ENCODE measurements at regions not wholly inside any gene's neighbourhood (a gene's known extent, or its start where the extent isn't known, plus 50 kb on each side); places are given as distances from the start of the nearest gene placed in this dataset.

- H2AFZ ChIP-seq (ENCODE audit: low read depth, low read length, severe bottlenecking) = no peak overlapping the region
- H3F3A ChIP-seq (ENCODE audit: insufficient read depth) = no peaks in the 10 kb centered on the region
- no peaks in the 10 kb centered on the region for H4K20me1 ChIP-seq (ENCODE audit: low read depth, low read length)
- H3K9me2 ChIP-seq (replicated peaks; ENCODE audit: insufficient read depth, low read length) = no peaks in the 10 kb centered on the region
- no peaks in the 10 kb centered on the region for H3K27me3 ChIP-seq (ENCODE audit: low read length)
- no peak overlapping the region for H3K27ac ChIP-seq (ENCODE audit: low read depth, low read length)
- no peaks in the 10 kb centered on the region for H3K79me2 ChIP-seq (ENCODE audit: insufficient read depth, low read length)
- H3K4me3 ChIP-seq (ENCODE audit: insufficient read depth, low read length, poor library complexity, severe bottlenecking) = no peak overlapping the region
- no peak for TF ChIP-seq CTCF (IDR thresholded peaks at IDR 0.05; ENCODE audit: insufficient read depth, low read length, poor library complexity, severe bottlenecking)
- TF ChIP-seq EZH2phosphoT487 (conservative IDR thresholded peaks at IDR 0.05; ENCODE audit: low read length) = no peak
- H3K4me2 ChIP-seq (ENCODE audit: low read depth, low read length, poor library complexity, severe bottlenecking) = no peak overlapping the region
- no peaks in the 10 kb centered on the region for H3K36me3 ChIP-seq (ENCODE audit: low read length)
- no peak overlapping the region for H3K9ac ChIP-seq (ENCODE audit: low read length)
- no peaks in the 10 kb centered on the region for H3K9me3 ChIP-seq (ENCODE audit: insufficient read depth, low read length)
Measured at GRCh38 chr20:51259455-51259854, 236.5 kb upstream of the KCNG1 start.

- Histone ChIP-seq H3K36me3 (ENCODE audit: low read length) (no peaks in the 10 kb centered on the region), H3K27me3 (ENCODE audit: low read length) (no peaks in the 10 kb centered on the region), H3K9ac (ENCODE audit: low read length) (no peak overlapping the region), H4K20me1 (ENCODE audit: low read depth, low read length) (no peaks in the 10 kb centered on the region), H3K79me2 (ENCODE audit: insufficient read depth, low read length) (no peaks in the 10 kb centered on the region), H3K9me2 (replicated peaks; ENCODE audit: insufficient read depth, low read length) (no peaks in the 10 kb centered on the region), H3F3A (ENCODE audit: insufficient read depth) (no peaks in the 10 kb centered on the region), H3K4me2 (ENCODE audit: low read depth, low read length, poor library complexity, severe bottlenecking) (no peak overlapping the region), H3K27ac (ENCODE audit: low read depth, low read length) (no peak overlapping the region), H3K4me3 (ENCODE audit: insufficient read depth, low read length, poor library complexity, severe bottlenecking) (no peak overlapping the region), H3K9me3 (ENCODE audit: insufficient read depth, low read length) (no peaks in the 10 kb centered on the region), H2AFZ (ENCODE audit: low read depth, low read length, severe bottlenecking) (no peak overlapping the region)
- TF ChIP-seq CTCF (IDR thresholded peaks at IDR 0.05; ENCODE audit: insufficient read depth, low read length, poor library complexity, severe bottlenecking) (no peak), EZH2phosphoT487 (conservative IDR thresholded peaks at IDR 0.05; ENCODE audit: low read length) (no peak)
Measured at GRCh38 chr20:51258582-51259165, 235.8 kb upstream of the KCNG1 start.

- Histone ChIP-seq H3K36me3 (ENCODE audit: low read length) (no peaks in the 10 kb centered on the region), H3K79me2 (ENCODE audit: insufficient read depth, low read length) (no peaks in the 10 kb centered on the region), H3K4me2 (ENCODE audit: low read depth, low read length, poor library complexity, severe bottlenecking) (no peak overlapping the region), H3K9ac (ENCODE audit: low read length) (no peak overlapping the region), H3K9me2 (replicated peaks; ENCODE audit: insufficient read depth, low read length) (no peaks in the 10 kb centered on the region), H2AFZ (ENCODE audit: low read depth, low read length, severe bottlenecking) (no peak overlapping the region), H3F3A (ENCODE audit: insufficient read depth) (no peaks in the 10 kb centered on the region), H4K20me1 (ENCODE audit: low read depth, low read length) (no peaks in the 10 kb centered on the region), H3K9me3 (ENCODE audit: insufficient read depth, low read length) (no peaks in the 10 kb centered on the region), H3K4me3 (ENCODE audit: insufficient read depth, low read length, poor library complexity, severe bottlenecking) (no peak overlapping the region), H3K27me3 (ENCODE audit: low read length) (no peaks in the 10 kb centered on the region), H3K27ac (ENCODE audit: low read depth, low read length) (no peak overlapping the region)
- no peak for TF ChIP-seq EZH2phosphoT487 (conservative IDR thresholded peaks at IDR 0.05; ENCODE audit: low read length)
- no peak for TF ChIP-seq CTCF (IDR thresholded peaks at IDR 0.05; ENCODE audit: insufficient read depth, low read length, poor library complexity, severe bottlenecking)
Measured at GRCh38 chr20:51255417-51255816, 232.5 kb upstream of the KCNG1 start.

Measured in SU-DHL-6 (cell line).